Activated naive CD4-positive, alpha-beta T cell treated with anti-CD3 and anti-CD28 coated beads, Interleukin-2, amount 50 U/mL, for 24 hours (primary cell): ENCODE measurements at regions not wholly inside any gene's neighbourhood (a gene's known extent, or its start where the extent isn't known, plus 50 kb on each side); places are given as distances from the start of the nearest gene placed in this dataset.

ENCODE experiments used
- H3K27ac Mint-ChIP-seq: one replicate; pipeline ENCODE4 v1.8.0; 2021; ENCODE audit warnings: mild to moderate bottlenecking, mixed read lengths
- H3K27me3 Mint-ChIP-seq: one replicate; pipeline ENCODE4 v1.8.0; 2021; ENCODE audit warnings: mixed read lengths
- H3K36me3 Mint-ChIP-seq: one replicate; pipeline ENCODE4 v1.8.0; 2021; ENCODE audit warnings: mixed read lengths
- H3K4me1 Mint-ChIP-seq: one replicate; pipeline ENCODE4 v1.8.0; 2021; ENCODE audit warnings: mixed read lengths
- H3K4me3 Mint-ChIP-seq: one replicate; pipeline ENCODE4 v1.8.0; 2021; ENCODE audit warnings: mild to moderate bottlenecking, mixed read lengths
- H3K9me3 Mint-ChIP-seq: one replicate; pipeline ENCODE4 v1.8.0; 2021; ENCODE audit warnings: mixed read lengths

DNA sequence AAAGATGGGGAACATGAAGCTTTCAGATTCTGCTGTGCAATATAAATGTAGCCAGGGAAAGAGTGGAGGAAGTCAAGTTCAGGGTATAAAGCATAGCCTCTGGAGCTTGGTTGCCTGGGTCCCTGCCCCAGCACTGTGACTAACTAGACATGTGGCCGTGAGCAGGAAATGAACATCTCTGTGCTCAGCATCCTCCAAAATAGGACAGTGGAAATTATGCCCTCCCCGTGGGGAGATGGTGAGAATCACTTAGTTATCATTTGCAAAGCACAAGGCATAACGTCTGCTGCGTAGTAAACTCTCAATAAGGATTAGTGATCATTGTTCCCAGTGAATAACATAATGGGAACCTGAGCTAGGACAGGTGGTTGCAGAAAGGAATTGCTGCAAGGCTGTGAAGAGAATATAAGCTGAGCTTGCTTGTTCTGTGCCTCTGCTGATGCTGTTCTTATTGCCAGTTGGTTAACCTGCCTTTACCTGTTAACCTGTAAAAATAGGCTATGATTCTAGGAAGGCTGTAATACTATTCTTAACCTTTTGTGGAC lies 441.0 kb downstream of the COG6 start:
- Mint-ChIP-seq H3K27me3 (no peaks in the 10 kb centered on the region), H3K9me3 (no peaks in the 10 kb centered on the region), H3K27ac (peak overlapping the region; percentile 24), H3K4me1 (peaks cover 25% of the 10 kb centered on the region), H3K4me3 (no peak overlapping the region), H3K36me3 (no peaks in the 10 kb centered on the region)

DNA sequence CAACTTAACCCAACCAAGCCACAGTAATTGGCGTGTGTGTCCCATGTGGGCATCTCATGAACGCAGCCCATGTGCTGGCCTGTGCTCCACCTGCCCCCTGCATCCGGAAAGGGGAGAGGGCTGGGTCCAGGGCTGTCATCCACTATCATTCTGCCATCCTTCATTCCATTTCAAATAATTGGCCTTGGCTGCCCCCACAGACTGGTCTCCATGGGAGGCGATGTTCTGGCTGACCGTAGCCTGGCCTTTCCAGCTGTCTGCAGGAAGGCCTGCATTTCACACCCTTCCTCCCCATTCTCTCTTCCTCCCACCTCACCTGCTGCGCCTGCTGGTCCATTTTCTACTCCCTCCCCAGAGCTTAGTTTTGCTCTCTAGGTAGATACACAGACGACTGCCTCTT lies 442.8 kb downstream of the COG6 start:
- Mint-ChIP-seq H3K27me3 (no peaks in the 10 kb centered on the region), H3K36me3 (no peaks in the 10 kb centered on the region), H3K4me3 (no peak overlapping the region), H3K27ac (peak overlapping the region; percentile 48), H3K9me3 (no peaks in the 10 kb centered on the region), H3K4me1 (peaks cover 44% of the 10 kb centered on the region)

DNA sequence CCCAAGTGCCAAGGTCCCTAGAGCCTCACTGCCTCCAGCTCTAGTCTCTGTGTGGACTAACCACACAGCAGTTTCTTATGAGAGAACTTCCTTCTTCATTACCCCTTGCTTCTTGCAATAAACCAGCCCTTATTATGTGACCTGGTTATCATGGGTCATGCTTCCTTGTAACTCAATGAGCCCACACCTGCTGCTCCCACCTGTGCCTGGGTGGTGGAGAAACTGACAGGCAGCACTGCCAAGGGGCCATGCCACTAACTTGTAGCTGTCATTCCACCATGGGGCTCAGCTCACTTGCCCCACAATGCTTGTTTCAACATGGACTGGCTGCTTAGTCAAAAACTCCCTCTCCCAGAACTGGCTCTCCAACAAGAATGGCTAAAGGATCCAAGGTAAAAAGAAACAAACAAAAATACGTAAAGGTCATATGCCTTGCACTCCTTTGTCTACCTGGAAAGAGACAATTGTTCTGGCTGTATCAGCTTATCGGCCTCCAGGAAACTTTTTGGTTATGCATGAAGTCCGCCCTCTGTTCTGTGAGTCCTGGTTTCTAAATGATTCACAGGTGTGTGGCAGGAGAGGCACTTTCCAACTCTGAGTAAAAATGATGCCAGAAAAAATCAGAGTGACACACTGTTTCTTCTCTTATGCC lies 446.4 kb downstream of the COG6 start:
- H3K4me1 Mint-ChIP-seq: peaks cover 49% of the 10 kb centered on the region
- H3K4me3 Mint-ChIP-seq: peak overlapping the region; percentile 81

DNA sequence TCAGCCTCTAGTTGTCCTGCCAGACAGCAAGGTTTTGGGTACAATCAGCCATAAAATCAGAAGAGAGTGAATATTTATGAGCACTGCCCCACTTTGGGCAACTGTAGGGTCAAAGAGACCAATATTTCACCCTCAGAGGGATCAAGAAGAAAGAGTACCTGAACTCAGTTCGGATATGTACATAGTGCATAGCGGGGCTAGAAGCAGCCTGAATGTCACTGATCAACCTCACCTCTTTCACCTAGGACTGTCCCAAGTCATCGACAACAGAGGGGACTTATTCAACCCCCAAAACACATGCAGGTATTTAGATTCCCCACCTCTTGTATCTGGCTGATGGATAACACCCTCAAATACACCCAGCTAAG lies 446.9 kb downstream of the COG6 start:
- Mint-ChIP-seq H3K27ac (peak overlapping the region; percentile 98), H3K4me3 (peak overlapping the region; percentile 81), H3K4me1 (peaks cover 44% of the 10 kb centered on the region)

More for the DNA sequence above, 446.4 kb downstream of the COG6 start:
- H3K36me3 Mint-ChIP-seq: no peaks in the 10 kb centered on the region
- H3K27ac Mint-ChIP-seq: peak overlapping the region; percentile 98
- H3K27me3 Mint-ChIP-seq: no peaks in the 10 kb centered on the region
- peaks cover 6% of the 10 kb centered on the region for H3K9me3 Mint-ChIP-seq

DNA sequence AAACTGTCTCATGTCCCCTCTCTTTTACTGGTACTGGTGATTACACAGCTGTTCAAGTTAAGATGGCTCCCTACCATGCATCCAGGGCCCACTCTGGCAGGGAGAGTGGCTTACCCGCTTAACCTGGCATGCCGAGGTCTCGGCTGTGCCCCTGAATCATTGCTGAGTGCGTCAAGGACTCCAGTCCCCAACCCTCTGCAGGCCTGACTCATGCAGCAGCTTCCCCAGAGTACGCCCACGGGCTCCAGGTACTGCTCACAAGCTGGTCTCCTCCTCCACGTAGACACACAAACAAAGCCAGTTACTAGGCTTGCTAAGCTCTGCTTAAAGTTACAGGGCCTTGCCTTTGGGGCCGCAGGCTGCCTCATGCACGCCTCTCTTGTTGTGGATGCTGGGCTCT lies 447.4 kb downstream of the COG6 start:
- H3K4me1 Mint-ChIP-seq: peaks cover 41% of the 10 kb centered on the region
- peaks cover 6% of the 10 kb centered on the region for H3K9me3 Mint-ChIP-seq
- no peaks in the 10 kb centered on the region for H3K36me3 Mint-ChIP-seq
- H3K4me3 Mint-ChIP-seq: peak overlapping the region; percentile 81
- H3K27me3 Mint-ChIP-seq: no peaks in the 10 kb centered on the region
- H3K27ac Mint-ChIP-seq: peak overlapping the region; percentile 98

More for the DNA sequence above, 446.9 kb downstream of the COG6 start:
- no peaks in the 10 kb centered on the region for H3K27me3 Mint-ChIP-seq
- H3K9me3 Mint-ChIP-seq: peaks cover 6% of the 10 kb centered on the region
- H3K36me3 Mint-ChIP-seq: no peaks in the 10 kb centered on the region

DNA sequence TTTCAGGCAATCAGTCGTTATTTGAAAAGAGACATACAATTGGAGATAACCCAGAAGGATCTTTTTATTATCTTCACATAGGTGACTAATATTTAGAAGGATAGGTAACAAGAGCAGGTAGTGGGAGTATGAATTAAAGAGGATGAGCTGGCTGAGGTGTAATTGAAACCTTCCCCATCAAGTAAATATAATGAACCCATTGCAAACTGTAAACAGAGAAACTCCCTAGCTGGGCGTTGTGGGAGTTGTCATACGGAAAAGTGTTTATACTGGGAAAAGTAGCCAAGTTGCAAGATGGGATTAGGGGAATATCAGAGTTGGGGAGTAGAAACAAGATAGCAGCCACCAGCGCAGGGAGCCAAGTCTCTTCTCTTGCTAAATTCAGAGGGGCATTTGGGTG lies 448.4 kb downstream of the COG6 start:
- Mint-ChIP-seq H3K9me3 (peaks cover 6% of the 10 kb centered on the region), H3K4me1 (peaks cover 41% of the 10 kb centered on the region), H3K27me3 (no peaks in the 10 kb centered on the region), H3K4me3 (no peak overlapping the region), H3K36me3 (no peaks in the 10 kb centered on the region), H3K27ac (peak overlapping the region; percentile 98)

DNA sequence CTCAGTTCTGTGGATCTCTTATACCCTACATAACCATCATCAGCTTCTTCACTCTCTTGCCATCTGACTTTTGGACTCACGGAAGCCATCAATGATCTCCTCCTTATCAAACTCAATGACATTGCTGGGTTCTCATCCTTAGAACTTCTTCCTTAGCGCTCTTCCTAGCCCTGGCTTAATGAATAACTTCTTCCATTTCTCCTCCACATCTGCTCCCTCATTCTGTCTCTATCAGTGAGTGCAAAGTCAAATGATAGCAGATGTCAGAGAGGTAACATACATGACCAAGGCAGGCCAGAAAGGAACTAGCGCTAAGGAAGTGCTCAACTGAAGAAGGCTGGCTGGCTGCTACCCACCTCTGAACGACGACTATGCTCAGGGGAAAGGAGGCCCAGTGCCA lies 449.8 kb downstream of the COG6 start:
- Mint-ChIP-seq H3K4me3 (no peak overlapping the region), H3K27ac (peak overlapping the region; percentile 31), H3K9me3 (peaks cover 6% of the 10 kb centered on the region), H3K4me1 (peaks cover 50% of the 10 kb centered on the region), H3K27me3 (no peaks in the 10 kb centered on the region), H3K36me3 (peaks cover 2% of the 10 kb centered on the region)

DNA sequence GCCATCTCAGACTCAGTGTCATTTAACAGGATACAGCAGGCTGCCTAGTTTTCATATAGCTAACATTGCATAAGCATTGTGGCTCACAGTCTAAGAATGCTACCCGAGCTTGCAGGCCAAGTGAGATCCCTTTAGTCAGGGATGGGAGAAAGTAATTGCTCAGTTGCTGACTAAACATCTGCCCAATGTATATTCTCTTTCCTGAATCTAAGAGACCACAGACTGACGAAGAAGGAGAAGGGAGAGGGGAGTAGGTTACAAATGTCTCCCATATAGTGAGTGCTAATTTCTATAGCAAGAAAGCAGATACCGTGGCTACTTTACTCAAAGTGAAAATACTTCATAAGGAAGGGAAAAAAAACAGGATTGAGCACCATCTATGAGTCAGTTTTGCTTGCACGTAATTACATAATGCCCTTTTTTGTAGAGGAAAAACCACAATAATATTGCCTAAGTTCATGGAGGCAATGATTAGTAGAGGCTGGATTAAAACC lies 453.9 kb downstream of the COG6 start:
- Mint-ChIP-seq H3K36me3 (peaks cover 2% of the 10 kb centered on the region), H3K27me3 (no peaks in the 10 kb centered on the region), H3K9me3 (peaks cover 9% of the 10 kb centered on the region), H3K4me1 (peaks cover 15% of the 10 kb centered on the region), H3K27ac (no peak overlapping the region), H3K4me3 (no peak overlapping the region)

DNA sequence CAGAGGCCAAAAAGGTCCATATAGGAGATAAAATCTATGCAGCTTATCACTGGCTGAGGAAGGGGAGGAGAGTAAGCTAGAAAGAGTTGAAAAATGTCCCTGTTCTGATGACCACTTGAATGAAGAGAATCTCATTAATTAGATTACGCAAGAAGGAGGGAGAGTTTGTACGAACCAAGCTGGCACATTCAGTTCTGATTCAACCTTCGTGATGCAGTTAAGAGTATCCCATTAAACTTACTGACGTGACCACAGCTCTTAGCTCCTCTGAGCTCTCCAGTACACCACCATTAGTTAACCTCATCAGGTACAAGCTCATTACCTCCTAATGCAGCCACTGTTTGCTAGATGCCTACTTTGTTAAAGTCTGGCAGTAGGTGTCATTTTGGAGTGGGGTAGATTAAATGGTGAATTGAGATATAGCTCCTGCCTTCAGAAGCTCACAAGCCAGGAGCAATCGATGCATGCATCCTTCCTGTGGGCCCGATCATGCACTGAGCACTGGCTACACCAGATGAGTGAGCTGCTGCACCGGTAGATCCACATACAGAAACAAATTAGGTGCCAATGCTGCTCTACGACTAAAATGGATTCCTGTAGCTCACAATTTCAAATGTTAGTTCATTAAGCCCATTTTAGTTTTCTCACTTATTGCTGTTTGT lies 458.3 kb downstream of the COG6 start:
- H3K27me3 Mint-ChIP-seq: no peaks in the 10 kb centered on the region
- no peak overlapping the region for H3K4me3 Mint-ChIP-seq
- peaks cover 2% of the 10 kb centered on the region for H3K36me3 Mint-ChIP-seq
- no peak overlapping the region for H3K27ac Mint-ChIP-seq
- H3K4me1 Mint-ChIP-seq: peaks cover 27% of the 10 kb centered on the region
- peaks cover 3% of the 10 kb centered on the region for H3K9me3 Mint-ChIP-seq

DNA sequence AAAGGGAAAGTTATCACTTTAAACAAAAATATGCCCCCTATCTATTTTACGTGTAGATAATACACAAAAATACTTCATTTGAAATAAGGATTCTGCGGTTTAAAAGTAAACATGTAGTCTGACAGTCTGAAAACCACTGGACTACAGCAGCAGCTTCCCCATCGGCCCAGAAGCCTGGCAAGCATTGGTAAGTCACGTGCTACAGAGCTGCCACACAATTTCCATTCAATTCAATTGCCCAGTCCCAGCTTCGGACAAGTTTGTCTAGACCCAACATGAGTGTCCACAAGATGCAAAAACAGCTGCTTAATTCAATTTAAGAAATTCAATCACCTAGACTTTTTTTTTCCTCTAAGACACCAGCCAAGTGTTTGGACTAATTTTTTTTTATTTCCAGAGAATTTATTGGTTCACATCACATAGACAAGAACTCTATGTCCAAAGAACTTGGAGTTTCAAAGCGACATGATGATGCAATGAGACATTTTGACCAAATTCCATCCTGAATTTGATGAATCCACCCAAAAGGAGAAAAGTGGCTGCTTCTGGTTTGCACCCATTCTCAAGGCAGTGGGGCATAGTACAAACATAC lies 458.9 kb downstream of the COG6 start:
- Mint-ChIP-seq H3K9me3 (peaks cover 5% of the 10 kb centered on the region), H3K4me1 (peaks cover 24% of the 10 kb centered on the region), H3K27ac (no peak overlapping the region), H3K36me3 (peaks cover 2% of the 10 kb centered on the region), H3K4me3 (no peak overlapping the region), H3K27me3 (no peaks in the 10 kb centered on the region)

DNA sequence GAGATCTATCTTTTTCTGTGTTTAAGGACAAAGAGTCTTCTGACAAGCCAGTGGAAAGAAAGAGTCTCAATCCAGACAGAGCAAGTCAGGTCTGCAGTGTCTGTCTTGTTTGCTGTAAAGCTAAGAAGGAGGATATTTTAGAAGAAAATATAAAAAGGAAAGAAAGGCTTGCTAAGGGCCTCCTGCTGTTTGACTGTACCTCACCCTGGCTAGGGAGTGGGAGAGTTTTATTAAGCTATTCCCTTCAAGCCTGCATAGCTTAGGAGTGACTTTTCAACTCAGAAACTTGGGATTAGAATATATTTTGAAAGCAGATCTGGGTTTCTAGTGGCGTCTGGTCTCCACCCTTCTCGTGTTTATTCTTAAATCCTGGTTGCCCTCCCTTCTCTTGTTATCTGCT lies 460.0 kb downstream of the COG6 start:
- H3K4me1 Mint-ChIP-seq: peaks cover 17% of the 10 kb centered on the region
- H3K4me3 Mint-ChIP-seq: no peak overlapping the region
- no peak overlapping the region for H3K27ac Mint-ChIP-seq
- peaks cover 1% of the 10 kb centered on the region for H3K36me3 Mint-ChIP-seq
- peaks cover 11% of the 10 kb centered on the region for H3K9me3 Mint-ChIP-seq
- H3K27me3 Mint-ChIP-seq: no peaks in the 10 kb centered on the region

DNA sequence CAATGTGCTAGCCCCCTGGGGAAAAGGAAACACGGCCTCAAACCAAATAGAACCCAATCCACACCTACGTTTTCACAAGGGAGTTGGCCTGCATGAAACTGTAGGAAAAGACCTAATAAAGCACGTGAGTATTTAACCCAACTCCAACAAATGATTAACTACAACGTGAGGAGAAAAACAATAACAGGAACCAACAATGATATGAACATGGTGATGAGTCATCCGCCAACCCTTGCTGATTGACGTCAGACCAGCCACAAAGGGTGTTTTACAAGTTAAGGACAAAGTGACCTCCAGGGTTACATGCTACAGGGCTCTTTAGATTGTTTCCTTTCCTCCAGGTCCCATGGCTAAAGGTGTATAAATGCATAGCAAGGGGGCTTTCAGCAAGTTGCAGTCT lies 460.5 kb downstream of the COG6 start:
- Mint-ChIP-seq H3K4me1 (peaks cover 17% of the 10 kb centered on the region), H3K9me3 (peaks cover 8% of the 10 kb centered on the region), H3K27ac (no peak overlapping the region), H3K36me3 (peaks cover 1% of the 10 kb centered on the region), H3K27me3 (no peaks in the 10 kb centered on the region), H3K4me3 (no peak overlapping the region)

DNA sequence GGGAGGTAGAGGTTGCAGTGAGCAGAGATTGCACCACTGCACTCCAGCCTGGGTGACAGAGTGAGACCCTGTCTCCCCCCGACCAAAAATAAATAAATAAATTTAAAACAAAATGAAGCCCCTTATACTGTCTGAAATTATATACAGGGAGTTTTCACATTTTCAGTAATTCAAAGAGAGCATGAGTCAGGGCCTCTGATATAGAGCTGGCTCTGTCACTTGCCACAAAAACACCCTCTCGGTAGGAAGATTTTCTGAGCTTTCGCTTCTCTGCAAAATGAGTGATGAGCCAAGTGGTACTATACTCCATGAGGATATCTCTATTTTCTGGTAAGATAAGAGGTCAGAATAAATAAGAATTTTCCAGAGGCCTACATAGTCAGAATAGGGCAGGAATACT lies 462.9 kb downstream of the COG6 start:
- Mint-ChIP-seq H3K27ac (no peak overlapping the region), H3K27me3 (no peaks in the 10 kb centered on the region), H3K36me3 (peaks cover 1% of the 10 kb centered on the region), H3K9me3 (peaks cover 8% of the 10 kb centered on the region), H3K4me3 (no peak overlapping the region), H3K4me1 (peaks cover 17% of the 10 kb centered on the region)

DNA sequence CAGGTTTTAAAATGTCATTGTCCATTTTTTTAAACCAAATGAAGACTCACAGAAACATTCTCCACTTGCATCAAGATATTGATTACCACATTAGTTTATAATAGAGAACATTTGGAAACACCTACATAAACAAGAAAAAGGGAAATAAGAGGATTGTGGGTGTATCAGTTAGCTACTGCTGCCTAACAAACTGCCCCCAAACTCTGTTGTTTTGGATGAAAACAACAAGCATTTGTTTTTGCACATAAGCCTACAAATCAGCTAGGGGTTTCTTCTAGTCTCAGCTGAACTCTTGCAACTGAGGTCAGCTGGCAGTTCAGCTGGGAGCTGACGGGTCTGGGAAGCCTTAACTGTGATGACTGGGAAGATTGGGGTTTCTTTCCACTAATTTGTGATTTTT lies 464.4 kb downstream of the COG6 start:
- peaks cover 8% of the 10 kb centered on the region for H3K9me3 Mint-ChIP-seq
- peaks cover 18% of the 10 kb centered on the region for H3K4me1 Mint-ChIP-seq
- peaks cover 1% of the 10 kb centered on the region for H3K36me3 Mint-ChIP-seq
- H3K27ac Mint-ChIP-seq: no peak overlapping the region
- no peaks in the 10 kb centered on the region for H3K27me3 Mint-ChIP-seq
- H3K4me3 Mint-ChIP-seq: no peak overlapping the region

DNA sequence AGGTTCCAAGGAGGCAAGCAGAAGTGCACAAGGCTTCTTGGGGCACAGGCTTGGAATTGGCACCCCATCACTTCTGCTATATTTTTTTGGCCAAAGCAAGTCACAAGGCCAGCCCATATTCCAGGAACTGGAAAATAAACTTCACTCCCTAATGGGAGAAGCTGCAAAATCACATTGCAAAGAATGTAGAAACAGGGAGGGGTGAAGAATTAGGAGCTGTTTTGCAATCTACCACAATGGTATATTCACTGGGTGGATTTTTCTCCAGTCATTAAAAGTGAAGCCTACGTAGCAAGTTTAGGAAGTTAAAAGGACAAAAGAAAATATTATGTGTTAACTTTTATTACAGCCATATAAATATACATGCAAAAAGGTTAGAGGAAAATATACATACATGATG lies 464.8 kb downstream of the COG6 start:
- H3K9me3 Mint-ChIP-seq: peaks cover 8% of the 10 kb centered on the region
- no peak overlapping the region for H3K27ac Mint-ChIP-seq
- H3K36me3 Mint-ChIP-seq: peaks cover 1% of the 10 kb centered on the region
- H3K4me1 Mint-ChIP-seq: peaks cover 19% of the 10 kb centered on the region
- no peaks in the 10 kb centered on the region for H3K27me3 Mint-ChIP-seq
- H3K4me3 Mint-ChIP-seq: no peak overlapping the region

DNA sequence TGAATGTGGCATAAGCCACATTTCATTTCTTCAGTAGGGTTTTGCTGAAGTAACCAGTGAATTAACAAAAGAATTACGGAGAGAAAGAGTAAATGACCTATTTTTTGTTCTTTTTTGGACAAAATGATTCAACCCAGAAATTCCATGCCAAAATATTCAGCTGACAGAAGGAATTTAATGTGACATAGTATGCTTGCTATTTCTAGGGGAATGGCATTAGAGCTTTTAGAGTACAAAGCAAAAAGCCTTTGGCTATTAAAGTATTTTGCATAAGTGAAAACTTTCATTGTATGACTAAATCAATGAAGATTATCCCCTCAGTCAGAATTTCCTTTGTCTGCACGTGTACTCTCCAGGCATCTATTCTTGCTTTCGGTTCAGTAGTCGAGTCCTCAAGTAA lies 465.3 kb downstream of the COG6 start:
- Mint-ChIP-seq H3K4me3 (no peak overlapping the region), H3K4me1 (peaks cover 22% of the 10 kb centered on the region), H3K9me3 (peaks cover 8% of the 10 kb centered on the region), H3K27ac (no peak overlapping the region), H3K36me3 (peaks cover 1% of the 10 kb centered on the region), H3K27me3 (no peaks in the 10 kb centered on the region)
